NCI-H345 treated with DMSO at 0.1 percent for 48 hours (cell line): ENCODE measurements at regions not wholly inside any gene's neighbourhood (a gene's known extent, or its start where the extent isn't known, plus 50 kb on each side); places are given as distances from the start of the nearest gene placed in this dataset.

Experiments used
- DNase-seq: peaks from one replicate; lab custom pipeline; 2025; ENCODE audit not compliant: unreplicated experiment; lab: John Stamatoyannopoulos, UW

DNA sequence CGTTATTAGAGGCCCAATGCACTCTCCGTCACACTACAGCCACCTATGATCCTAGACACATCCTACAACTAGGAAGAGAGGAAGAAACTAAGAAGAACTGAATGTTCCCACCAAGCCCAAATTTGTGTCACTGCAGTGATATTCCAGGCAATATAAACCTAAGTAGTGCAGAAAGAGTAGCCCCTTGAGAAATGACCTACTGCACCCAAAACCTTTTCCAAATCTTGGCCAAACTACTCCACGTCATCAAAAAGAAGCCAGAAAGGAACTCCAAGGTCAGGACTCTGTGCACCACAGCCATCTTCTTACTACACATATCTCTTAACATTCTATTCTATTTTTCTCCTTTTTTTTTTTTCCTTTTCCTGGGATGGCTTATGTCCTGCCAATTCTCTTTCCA, 60.2 kb downstream of the ADAMTS1 start:
- no peak for DNase-seq

DNA sequence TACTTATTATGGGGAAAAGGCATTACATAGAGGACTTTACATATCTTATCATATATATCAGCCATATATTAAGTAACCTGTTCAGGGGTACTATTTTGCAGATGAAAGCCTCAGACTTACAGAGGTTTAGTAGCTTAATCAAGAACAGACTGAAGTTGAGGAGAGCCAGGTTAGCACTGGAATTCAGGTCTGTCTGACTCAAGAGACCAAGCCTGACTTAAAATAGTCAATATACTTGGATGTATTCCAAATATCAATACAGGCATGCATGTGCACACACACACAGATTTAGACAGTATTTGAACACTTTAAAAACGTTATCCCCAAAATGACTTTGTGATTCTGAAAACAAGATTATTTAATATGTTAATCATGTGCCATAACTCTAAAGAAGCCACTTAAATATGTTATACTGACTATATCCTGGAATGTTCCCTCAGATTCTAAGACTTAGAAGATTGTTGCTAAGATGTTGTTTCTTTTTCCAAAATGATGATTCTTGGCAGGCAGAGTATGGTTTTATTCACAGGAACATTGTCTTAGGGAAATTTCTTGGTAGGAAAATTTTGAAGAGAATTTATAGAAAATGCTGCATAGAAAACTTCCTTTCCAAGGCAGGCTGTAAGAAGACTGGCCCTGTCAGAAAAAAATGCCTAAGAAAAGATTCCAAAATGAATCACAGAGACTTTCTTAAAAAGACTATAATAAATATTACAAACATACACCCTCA, 61.6 kb downstream of the ADAMTS1 start:
- no peak for DNase-seq

DNA sequence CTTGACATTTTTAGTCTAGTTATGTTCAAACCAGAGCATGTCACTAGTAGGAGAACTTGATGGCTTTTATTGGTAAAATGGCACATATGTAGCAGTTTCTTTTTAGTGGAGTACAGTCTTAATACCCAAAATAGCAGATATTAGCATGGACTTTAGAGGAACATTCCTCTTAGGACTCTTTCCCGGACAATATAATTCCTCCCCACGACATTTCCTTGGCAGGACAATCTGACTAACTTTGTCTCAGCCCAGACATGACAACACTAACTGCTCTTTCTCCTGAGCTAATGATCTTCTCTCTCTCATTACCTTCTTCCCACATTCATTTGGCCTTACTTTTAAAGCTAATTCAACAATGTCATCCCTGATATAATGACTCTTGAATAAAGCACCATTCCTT, 62.5 kb downstream of the ADAMTS1 start:
- DNase-seq = no peak

DNA sequence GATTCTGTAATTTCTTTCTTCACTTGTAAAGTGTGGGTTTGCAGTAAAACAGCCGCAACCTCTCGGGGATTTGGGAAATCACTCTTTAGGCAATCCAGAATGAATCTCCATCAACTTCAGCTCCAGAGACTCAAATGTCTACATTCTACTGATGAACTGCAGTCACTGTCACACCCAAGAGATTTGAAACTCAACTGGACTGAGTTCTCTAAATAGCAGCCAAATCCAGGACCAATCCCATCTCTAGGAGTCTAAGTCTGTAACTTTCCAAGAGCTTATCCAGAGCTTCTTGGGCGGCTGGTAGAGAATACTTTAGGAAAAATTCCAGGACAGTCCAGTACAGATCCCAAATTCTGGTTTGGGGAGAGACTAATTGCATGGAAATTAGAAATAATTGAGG, 62.9 kb downstream of the ADAMTS1 start:
- no peak for DNase-seq

DNA sequence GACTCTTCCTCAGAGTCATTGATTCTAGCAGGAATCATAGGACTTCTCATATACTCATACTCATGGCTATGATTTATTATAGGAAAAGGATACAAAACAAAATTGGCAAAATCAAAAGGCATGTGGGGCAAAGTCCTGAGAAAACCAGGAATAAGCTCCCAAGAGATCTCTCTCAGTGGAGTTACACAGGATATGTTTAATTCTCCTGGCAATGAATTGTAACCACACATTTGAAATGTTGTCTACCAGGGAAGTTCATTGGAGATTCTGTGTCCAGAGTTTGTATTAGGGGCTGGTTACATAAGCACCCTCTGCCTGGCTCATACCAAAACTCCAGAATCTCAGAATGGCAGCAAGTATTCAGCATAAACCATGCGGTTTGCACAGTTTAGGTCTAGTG, 63.9 kb downstream of the ADAMTS1 start:
- DNase-seq = no peak

DNA sequence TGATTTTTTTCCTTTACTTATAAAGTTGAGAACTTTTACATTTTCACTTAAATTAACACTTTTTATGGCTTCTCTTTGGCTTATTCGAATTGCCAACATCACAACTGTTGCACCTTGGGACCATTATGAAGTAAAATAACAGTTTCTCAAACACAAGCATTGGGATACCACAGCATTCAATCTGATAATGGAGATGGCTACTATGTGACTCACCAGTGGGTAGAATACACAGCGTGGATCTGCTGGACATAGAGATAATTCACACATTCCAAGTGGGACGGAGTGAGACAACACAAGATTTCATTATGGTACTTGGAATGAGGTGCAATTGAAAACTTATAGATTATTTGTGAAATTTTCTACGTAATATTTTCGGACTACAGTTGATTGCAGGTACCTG, 68.0 kb downstream of the ADAMTS1 start:
- no peak for DNase-seq

DNA sequence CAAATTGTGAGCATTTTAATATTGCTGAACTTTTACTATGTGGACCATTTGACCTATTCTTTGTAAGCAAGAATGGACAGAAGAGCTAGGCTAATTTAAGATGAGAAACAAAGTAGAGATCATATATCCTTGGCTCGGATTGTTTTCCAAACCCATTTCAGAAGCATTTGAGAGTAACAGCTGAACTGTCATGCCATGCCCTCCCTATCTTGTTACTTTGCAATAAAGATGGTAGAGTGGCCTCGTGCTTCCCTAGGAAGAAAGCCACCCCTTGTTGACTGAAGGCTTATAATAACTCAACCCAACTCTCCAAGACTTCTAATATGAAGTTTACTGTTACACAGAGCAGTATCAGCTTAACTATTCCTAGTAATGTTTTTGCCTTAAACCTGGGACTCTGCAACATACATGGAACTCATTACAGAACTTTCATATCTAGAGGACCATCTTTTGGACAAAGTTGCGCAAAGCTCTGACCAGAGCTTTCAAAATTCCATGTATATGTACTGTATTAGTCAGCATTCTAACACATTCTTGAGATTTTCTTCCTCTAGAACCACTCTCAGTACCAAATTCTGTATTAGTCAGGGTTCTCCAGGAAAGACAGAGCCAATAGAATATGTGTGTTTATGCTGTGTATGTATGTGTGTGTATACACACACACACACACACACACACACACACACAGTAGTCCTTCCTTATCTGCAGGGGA, 68.7 kb downstream of the ADAMTS1 start:
- DNase-seq = no peak

DNA sequence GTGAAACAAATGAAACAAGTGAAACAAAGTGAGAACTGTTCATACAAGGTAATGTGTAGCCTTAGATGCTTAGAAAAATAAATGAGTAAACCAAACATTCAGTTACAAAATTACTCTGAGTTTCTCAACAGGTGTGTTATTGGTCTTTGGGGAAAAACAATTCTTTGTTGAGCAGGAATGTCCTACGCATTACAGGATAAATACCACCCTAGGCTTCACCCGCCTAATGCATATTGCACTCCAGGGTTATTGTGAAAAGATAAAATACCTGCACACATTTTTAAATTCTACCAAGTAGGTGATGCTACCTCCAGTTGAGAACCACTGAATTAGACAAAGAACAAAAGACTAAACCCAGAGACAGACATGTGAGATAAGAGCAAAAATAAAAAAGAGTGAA, 72.2 kb downstream of the ADAMTS1 start:
- no peak for DNase-seq

DNA sequence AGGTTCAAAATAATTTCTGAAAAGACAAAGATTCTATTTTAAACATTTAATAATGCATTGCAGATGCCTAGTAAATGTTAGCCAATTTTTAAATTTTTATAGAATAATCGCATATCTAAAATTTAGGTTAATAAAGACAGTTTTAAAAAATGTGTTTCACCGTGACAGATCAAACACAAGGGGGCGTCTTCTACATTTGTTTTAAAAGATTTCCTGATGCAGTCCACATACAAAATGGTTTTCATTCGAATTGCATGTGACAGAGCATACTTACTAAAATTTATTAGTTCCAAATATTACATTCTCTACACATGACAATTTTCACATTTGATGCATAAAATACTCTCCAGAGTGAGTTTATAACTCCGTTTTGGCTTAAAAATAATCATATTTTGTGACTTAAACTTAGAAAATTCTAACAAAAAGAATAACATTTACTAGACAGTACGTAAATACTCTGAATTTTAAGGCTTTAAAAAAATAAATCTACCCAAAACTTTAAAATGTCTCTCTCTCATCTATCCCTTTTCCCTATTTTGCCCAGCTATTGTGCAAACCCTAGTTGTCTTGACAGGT, 75.5 kb downstream of the ADAMTS1 start:
- DNase-seq = no peak

DNA sequence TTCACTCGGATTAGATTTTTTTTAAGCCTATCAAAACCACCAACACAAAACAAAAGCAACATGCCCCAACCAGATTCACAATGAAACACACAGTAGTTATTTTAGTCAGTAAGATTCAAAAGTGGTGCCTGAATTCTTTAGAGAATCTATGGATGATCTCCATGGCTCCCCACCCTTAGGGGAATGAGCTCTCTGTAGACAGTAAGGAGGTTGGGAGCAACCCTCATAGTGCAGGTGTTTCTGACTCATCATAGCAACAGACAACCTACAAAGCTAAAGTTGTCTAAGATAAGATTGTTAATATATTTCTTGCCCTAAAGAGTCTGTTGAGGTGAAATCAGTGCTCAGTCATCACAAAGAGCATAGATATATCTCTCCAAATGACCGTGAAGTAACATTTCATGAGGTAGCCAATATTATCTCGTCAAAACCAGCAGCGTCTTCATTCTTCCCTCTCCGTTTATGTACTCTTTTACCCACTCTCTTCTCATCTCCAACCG, 78.3 kb downstream of the ADAMTS1 start:
- DNase-seq = no peak

DNA sequence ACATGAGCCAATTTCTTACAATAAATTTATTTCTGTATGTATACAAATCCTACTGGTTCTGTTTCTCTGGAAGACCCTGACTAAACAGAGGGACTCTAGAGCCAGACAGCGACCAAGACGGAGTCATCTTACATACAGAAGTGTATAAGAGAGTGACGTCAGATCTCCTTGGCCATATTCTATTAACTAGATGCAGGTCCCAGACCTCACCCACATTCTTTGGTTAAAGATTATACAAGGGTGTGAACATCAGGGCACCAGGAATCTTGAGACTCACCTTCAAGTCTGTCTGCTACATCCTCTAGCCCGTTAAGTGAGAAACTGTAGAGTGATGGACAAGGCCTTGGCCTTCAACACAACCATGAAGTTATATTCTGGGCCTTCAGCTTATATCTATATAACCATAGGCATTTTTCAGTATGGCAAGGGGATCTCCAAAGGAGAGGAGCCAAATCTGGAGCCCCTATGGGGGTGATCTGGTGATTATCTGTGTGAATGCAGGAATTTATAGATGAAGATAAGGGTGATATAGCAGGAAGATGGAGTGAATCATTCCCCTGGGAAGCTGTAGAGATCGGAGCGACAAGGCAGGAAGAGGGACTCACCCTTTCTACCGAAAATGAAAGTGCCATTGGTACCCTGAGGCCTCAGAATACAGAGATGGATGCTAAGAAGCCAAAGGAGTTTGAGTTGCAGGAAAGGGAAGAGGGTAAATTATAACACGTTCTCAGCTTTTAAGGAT, 83.9 kb downstream of the ADAMTS1 start:
- no peak for DNase-seq

DNA sequence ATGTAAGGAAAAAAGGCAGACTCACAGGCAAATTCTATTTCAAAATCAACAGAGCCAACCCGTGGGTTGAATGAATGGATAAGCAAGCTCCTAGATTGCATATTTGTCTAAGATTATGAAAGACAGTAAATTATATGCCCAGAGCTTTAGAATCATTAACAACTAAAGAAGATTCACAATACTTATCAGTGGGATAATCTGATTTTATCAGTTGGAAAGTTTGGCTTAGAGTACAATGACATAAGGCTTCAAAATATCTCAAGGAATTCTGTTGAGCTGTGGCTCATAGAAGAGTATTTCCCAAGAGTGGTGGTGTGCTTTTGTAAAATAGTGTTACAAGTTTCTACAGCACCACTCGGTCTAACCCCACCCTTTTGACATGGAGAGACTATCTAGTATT, 85.5 kb downstream of the ADAMTS1 start:
- no peak for DNase-seq

DNA sequence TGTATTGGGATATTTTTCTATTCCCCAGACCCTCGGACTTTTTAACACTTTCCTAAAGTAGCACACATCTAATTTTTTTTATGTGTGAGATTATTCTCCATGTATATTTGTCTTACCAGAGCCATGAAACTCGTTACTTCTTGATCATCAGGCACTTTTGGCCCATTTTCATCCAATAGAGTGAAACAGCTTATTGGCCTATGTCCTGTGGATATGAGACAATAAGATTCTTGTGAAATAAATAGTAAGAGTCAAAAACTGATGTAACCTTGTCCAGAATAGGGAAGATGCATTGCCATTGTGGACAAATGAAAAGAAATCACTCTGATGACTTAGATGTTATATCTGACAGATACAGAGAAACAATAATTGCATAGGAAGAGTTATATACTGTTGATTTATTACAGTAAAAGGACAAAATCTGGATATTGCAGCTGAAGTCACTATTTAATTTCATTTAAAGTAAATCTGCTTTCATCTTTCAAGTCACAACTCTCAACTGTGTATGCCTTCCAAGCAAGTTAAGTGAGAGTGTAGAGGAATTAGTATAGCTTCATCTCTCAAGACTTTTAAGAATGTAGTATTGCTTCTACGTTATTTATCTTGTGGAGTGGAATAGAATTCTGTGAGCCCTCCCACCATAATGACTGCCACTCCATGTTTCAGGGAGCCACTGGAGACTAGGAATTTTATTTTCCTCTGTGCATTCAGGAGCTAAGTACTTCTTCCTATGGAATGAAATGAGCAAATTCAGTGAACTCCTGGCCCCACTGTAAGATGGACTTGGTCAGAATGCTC, 86.9 kb downstream of the ADAMTS1 start:
- no peak for DNase-seq

DNA sequence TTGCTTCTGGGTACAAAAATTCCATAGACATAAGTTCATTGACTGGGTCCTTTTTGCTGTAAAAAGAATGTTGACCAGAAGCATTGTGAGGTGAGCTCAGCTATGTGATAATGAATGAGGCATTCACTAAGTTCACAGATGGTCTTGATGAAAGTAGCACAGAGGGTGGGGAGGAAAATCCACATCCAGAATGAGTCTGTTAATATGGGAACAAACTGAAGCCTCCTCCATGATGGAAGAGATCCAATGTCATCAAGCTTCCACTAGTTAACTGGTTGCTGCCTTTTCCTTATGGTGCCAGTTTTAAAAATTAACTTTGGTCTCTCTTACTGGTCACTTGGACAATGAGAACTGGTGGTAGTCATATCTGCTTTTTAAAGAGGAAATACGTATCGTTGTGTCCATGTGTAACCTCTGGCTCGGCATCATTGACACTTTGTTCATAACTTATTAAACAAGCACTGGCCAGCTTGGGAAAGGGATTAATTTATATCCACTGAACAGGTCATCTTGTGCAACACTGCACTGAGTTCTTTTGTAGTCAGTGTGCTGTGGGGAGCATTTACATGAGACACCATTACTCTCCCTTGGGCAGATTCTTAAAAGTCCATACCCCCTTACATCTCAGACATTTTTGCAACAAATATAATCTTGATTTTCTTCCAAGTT, 88.6 kb downstream of the ADAMTS1 start:
- no peak for DNase-seq

DNA sequence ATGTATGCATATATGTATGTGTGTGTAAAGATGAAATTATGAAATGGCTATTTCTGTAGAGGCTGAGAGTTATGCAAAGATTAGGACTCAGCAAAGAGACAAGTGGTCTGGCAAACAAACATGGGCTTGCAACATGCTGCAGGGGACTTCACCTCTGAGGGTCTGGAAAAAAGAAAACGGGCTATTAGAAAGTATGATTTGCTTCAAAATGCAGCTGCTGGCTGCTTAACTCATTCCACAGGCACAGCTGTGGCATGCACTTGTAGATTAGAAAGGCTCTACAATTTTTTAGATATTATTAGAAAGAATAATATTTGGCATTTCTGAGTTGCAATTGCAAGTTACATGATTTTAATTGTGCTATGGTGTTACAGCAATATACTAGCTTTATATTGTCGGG, 90.4 kb downstream of the ADAMTS1 start:
- DNase-seq = no peak

DNA sequence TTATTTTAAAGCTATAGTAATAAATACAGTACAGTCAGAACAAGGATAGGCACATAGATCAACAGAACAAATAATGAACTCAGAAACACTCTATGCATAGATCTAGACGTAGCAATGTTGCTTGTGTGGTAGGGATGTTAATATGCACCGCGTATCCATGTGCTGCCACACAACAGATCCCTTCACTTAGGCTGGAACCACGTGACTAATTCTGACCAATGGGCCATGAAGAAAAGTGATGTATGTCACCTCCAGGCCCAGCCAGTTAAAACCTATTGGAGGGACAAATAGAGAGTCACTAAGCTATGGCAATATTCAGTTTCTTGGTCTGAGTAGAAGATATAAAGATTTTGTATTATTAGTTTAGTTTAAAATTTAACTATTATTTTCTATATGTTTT, 91.4 kb downstream of the ADAMTS1 start:
- DNase-seq = no peak

DNA sequence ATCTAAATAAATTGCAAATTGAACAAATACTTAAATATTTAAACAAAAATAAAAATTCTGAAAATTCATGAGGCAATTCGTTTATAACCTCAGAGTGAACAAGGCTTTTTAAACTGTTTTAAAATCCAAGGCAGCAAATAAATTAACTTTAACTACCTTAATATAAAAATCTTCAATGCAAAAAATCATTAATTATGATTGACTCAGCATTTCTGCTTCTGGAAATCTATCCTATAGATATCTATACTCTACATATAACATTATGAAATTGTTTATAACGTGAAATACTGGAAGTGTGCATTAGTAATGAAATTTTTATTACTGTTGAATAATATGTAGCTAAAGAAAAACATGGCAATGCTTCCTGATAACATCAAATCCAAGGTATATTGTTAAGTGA, 92.4 kb downstream of the ADAMTS1 start:
- no peak for DNase-seq

DNA sequence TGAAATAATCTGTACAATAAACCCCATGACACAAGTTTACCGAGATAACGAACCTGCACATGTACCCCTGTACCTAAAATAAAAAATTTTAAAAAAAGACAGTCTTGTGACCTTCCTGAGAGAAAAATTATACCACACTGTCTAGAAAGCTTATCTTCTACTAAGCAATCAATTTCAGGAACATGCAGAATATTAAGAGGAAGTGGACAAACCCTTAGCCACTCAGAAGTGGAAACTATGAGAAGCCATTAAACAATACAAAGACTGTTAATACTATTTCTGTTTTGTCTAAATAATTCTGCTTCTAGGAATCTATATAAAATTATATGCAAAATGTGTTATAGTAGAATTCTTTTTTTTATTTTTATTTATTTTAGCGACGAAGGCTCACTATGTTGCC, 93.9 kb downstream of the ADAMTS1 start:
- no peak for DNase-seq

DNA sequence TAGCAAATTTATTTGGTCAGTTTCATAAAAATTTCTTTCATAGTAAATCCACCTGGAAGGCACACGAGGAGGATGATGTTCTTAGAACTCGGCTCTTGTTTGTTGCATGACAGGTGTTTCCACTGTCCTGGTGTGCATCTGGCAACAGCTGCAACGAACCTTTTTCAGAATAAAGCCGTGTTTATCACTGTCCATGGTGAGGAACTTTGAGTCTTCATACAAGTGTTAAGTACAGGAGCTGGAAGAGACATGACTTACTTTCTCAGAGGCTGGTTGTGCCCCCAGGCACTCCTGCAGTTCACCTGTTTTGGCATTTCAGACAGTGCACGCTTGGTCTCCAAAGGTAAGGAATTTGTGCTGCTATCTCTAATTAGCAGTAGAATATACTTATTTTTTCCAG, 97.1 kb downstream of the ADAMTS1 start:
- no peak for DNase-seq

DNA sequence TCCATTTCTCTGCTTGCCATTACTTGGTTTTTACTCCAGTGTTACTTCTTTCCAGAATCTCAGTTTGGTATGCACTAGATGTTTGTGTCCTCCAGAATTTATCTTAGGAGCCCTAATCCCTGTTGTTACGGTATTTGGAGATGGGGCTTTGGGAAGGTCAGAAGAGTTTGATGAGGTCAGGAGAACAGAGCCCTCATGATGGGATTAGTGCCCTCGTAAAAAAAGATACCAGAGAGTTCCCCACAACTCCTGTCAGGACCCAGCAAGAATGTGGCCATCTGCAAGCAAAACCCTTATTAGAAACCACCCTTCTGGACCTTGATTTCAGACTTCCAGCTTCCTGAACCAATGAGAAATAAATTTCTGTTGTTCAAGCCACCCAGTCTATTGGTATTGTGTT, 98.0 kb downstream of the ADAMTS1 start:
- no peak for DNase-seq
